ENCODE measurements at regions not wholly inside any gene's neighbourhood (a gene's known extent, or its start where the extent isn't known, plus 50 kb on each side); places are given as distances from the start of the nearest gene placed in this dataset.
"Not testable (repeated sequence)": the region's sequence is repeated elsewhere in the genome, so short reads cannot be mapped to it uniquely, and the experiment has no call there.

DNA sequence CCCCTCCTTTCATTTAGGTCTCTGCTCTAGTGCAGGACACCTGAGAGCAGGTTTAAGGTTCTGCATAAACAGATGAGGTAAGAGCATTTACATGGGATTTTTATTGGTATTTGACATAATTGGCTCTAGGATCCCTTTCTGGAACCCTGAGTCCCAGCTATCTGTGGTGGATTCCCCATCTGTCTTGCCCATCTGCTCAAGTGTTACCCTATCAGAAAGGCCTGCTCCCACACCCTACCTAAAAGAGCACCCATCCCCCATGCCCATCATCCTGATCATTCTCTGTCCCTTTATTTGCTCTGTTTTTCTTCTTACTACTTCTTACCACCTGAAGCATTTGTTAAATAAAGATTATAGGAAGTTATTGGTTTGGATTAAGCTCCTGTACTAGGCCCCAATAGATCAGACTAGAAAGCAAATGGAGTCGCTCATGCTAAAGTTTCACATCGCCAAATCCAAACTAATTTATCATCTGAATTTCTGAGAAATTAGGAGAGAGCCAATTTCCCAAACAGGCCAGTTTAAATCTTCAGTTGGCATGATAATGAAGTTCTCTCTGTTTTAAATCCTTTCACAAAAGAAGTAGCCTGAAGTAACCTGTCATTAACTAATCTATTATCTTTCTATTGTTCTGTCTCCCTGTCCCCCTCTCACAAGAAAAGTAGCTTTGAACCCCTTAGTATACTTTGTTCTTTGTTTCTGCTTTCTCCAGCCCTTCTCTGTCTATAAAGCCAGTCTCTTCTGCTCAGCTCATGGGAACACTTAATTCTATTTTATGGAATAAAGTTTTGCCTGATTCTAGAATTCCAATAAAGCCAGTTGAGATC, 178.6 kb downstream of the ZNF674 start:
- DNase-seq (ENCODE audit: low spot score): no peak

DNA sequence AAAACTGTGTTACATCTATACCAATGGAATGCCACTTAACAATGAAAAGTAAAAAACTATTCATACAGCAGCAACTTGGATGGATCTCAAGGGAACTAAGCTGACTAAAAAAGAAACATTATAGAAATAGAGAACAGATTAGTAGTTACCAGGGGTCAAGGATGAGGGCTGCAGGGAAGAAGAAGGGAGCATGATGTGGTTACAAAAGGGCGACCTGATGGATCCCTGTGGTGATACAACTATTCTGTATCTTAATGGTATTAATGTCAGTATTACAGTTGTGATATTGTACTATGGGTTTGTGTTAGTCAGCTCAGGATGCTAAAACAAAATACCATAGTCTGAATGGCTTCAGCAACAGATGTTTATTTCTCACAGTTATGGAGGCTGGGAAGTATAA, 190.7 kb downstream of the ZNF674 start:
- DNase-seq (ENCODE audit: low spot score): no peak

DNA sequence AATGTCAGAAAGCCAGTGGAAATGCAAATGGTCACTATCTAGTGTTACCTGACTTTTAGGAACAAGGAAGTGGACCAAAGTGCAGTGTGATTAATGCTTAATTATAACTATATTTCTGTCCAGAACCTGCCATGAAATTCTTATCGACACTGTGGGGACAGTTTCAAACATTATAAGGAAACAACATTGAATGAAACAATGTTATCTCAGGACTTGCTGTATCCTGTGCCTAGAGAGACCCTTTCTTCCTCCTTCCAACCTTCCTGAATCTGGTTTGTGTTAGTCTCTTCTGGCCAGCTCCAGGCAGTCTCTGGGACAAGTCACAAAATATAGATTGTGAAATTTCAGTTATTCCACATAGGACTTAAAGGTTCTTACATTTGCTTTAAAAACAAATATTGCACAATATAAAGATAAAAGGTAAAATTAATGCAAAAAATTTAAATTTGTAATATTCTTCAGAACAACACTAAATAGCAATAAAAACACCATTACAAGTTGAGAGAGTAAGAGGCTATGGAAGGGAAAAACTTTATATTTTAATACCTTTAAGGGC, 203.4 kb downstream of the ZNF674 start:
- no peak for DNase-seq (ENCODE audit: low spot score)

DNA sequence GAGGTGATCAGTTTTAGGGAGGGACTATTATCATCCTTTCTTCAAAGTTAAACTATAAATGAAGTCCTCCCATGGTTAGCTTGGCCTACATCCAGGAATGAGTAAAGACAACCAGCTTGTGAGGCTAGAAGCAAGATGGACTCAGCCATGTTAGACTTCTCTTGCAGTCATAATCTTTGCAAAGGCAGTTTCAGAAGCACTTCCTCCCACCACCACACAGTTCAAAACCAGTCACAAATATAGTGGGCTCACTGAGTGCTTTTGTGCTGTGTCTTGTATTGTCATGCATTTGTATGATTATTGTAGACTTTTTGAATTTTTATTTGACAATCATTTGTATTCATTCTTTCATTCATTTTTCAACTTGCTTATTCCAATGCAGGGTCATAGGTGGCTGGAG, 204.5 kb downstream of the ZNF674 start:
- DNase-seq (ENCODE audit: low spot score): no peak

DNA sequence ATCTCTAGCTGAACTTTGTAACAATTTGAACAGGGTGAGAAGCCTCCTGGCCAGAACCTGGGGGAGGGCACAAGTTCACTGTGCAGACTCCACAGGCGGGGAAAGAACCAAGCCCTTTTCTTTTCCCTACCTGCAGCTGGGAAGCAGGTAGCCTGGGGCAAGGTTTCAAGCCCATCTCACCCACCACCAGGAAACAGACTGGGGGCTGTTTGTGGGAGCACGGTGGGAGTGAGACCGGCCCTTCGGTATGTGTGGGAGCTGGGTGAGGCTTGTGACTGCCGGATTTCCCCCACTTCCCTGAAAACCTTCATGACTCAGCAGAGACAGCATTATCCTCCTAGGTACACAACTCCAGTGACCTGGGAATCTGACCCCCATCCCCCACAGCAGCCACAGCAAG, 211.7 kb downstream of the ZNF674 start:
- DNase-seq (ENCODE audit: low spot score): no peak

DNA sequence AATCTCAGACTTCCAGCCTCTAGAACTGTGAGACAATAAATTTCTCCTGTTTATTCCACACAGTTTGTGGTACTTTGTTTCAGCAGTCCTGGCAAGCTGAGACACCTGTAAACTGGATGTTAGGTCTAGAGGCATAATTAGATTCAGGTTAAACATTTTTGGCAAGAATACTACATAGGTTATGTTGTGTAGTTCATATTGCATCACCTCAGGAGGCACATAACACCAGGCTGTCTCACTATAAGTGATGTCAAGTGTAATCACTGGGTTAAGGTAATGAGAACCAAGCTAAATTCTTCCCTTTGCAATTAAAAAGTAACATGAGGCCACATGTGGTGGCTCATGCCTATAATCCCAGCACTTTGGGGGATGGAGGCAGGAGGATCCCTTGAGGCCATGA, 214.2 kb downstream of the ZNF674 start:
- DNase-seq (ENCODE audit: low spot score): no peak

DNA sequence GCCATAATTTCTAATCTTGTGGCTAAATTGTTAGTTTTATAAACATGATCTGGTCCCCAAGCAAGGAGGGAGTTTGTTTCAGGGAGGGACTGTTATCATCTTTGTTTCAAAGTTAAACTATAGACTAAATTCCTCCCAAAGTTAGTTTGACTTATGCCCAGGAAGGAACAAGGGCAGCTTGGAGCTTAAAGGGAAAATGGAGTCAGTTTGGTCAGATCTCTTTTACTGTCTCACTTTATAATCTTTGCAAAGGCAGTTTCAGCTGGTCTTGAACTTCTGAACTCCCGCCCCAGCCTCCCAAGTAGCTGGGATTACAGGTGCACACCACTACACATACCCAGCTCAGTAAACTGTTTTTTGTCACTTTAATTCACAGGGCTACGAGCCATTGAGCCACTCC, 214.7 kb downstream of the ZNF674 start:
- DNase-seq (ENCODE audit: low spot score): no peak

DNA sequence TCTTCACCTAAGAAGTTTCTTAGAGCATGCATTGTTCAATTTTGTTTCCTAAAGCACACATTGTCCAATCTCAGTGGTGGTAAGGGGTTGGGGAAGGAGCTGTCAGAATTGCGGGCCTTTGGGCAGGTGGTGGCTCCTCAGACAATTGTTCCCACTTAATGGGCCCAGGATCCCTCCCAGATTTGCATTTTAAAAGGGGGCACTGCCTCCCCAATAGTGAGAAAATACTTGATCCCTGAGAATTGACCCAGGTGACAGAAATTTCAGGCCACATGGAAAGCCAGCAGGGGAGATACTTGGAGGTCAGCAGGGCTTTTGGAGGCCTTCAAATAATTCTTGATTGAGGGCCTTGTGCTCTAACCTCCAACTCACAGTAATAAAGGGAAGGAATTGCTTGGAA, 217.1 kb downstream of the ZNF674 start:
- DNase-seq (ENCODE audit: low spot score): no peak

DNA sequence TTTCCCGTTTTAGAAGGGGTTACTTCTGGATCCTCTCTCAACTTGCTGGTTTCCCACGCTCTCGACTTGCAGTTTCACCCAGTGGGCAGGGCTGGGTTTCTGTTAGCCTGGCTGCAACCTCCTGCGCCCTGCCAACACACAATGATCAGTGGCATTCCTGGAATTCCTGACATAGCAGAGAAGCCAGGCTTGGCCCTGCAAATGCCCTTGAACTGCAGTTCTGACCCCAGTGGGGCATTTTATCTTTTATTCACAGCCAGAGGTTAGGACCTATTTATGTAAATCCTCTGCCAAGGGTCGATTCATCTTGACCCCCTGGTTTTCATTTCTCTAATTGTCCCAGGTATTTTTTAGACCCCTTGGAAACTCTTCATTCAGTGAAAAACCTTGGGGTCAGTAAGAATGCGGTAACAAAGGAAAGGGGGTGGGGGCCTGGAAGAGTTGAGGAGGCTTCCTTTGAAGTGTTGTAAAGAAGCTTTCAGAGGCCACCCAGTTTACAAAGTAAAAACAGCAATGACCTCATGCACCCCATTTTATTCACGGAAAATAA, 217.6 kb downstream of the ZNF674 start:
- no peak for DNase-seq (ENCODE audit: low spot score)

DNA sequence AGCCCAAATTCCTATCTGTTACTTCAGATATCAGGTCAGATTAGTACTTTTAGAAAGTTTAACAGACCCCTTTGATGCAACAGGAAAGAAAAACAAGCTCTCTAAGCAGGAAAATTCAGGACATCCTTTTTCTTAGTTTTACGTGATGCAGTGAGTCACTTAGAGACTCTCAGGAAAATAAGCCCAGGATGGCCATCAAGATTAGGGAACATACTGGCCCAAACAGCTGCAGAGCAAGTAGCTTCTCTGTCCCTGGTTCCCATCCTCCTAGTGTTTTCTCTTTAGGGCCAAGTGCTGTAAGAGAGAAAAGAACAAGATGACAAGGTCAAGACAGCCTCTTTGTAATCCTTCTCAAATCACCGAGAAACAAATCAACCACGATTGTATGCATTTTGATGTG, 219.1 kb downstream of the ZNF674 start:
- DNase-seq (ENCODE audit: low spot score): no peak

DNA sequence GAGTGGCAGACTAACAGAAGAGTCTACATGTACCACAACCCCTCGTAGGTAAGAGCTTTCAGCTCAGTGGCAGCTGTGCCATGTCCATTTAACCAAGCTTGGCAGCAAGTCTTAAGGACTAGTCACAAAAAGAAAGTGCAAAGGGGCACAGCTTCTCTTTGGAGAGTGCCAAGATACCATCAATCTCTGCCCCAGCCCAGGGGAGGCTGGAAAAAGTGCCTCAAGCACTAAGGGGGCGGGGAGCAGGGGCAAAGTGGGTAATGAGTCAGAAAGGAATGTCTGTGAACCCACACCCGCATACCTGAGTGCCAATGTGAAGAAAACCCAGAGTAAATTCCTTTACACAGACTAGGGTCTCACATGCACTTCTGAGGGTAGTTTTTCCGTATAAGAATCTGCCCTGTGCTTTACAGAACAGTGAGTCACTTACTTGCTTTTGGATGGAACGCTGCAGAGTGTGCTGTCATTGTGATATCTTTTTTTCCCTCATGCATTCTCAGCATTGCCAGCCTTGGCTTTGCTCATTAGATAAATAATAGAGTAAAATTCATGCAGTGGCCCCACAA, 219.8 kb downstream of the ZNF674 start:
- no peak for DNase-seq (ENCODE audit: low spot score)

DNA sequence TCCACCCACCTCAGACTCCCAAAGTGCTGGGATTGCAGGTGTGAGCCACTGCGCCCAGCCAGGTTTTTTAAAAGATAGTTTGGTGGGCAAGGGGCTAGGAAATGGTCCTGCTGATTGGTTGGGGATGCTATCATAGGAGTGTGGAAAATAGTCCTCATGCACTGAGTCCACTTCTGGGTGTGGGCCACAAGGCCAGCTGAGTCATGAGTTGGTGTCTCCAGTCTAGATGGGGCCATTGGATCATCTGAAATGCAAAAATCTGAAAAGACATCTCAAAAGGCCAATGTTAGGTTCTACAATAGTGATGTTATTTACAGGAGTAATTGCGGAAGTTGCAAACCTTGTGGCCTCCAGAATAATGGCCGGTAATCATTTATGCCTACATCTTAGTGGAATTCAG, 221.1 kb downstream of the ZNF674 start:
- no peak for DNase-seq (ENCODE audit: low spot score)

DNA sequence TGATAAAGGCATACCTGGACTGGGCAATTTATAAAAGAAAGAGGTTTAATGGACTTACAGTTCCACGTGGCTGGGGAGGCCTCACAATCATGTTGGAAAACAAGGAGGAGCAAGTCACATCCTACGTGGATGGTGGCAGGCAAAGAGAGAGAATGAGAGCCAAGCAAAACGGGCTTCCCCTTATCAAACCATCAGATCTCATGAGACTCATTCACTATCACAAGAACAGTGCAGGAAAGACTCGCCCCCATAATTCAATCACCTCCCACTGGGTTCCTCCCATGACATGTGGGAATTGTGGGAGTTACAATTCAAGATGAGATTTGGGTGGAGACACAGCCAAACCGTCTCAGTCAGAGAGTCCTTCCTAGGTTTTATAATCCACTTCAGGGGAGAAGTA, 222.3 kb downstream of the ZNF674 start:
- DNase-seq (ENCODE audit: low spot score): not testable (repeated sequence)

DNA sequence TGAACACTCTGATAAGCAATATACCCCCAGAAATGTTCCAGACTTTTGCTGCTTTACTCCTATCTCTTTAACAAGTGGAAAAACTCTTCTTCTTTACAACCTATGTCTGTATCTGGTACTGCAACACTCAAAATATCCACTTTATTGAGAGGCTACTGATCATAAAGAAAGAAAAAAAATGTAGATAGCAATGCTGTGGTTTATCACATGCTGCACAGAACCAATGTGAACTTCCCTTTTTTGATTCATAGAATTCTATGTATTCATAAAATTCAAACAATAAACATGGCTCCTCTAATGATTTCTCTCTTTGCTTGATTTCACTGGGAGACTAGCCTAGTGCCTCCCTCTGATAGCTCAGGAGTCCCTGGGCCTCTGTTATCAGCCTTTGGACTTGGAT, 223.5 kb downstream of the ZNF674 start:
- DNase-seq (ENCODE audit: low spot score): no peak

DNA sequence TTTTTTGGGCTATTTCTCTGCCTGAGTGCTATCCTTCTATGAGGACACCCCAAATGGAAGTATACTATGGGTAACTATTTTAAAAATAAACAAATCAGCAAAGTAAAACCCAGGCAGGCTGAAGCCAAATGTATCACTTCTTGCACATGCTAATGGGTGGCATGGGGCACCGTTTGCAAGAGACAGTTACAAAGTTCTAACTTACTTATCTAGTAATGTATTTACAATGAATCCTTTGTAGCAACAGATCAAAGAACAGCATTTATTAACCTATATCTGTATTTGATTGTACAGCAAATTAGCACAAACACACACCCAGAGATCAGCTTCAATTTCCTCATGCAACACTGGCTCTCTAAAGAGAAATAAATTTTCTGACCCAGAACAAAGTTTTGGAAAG, 225.5 kb downstream of the ZNF674 start:
- DNase-seq (ENCODE audit: low spot score): no peak

DNA sequence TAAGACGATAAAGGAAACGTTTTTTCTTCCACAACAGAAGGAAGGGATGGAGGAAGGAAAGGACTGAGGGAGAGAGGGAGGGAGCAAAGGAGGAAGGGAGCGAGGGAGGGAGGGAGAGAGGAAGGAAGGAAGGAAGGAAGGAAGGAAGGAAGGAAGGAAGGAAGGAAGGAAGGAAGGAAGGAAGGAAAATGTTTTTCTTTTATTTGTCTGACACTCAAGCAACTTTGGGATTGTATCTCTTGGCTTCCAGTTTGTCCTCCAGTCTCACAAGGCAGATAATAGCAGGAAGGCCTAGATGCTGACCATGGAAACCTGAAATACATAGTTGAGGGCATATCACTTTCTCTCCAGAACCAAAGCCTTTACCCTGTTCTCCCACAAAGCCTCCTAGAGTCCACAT, 226.7 kb downstream of the ZNF674 start:
- no peak for DNase-seq (ENCODE audit: low spot score)

DNA sequence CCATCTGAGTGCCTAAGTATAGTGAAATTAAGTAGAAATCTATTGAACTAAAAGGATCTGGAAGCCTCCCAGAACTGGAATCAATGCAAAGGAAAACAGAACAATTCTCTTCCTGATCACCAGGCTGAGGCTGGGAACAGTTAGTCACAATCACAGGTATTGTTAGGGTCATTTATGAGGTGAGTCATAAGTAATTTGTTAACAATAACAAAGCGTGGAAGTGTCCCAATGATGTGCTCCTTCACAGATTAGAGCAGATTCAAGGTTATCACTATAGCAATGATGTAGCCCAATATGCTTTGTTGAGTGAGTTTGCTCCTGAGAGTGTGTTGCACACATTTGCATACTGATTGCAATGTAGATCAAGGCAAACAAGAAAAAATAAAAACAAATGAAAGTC, 228.1 kb downstream of the ZNF674 start:
- no peak for DNase-seq (ENCODE audit: low spot score)

DNA sequence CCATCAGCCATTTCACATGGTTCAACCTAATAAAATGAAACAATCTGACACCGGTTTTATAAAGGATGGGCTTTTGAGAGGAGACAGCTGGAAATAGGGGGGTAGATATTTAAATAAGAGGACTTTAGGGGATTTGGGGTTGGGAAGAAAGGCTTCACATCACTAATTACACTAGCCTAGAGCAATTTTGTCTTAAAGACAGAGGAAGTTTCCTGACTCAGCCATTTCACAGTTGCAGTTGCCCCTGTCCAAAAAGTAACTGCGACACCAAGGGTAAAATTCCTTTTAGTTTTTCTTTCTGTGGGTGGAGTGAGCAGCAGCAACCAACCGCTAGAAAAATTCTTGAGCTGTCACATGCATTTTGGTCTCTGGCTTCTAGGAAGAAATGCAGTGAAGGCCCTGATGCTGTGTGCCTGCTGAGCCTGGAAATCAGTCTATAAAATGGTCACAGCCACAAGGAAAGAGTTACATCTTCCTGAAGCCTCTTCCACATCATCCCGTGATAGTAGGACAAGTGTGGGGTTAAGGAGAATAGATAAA, 233.6 kb downstream of the ZNF674 start:
- no peak for DNase-seq (ENCODE audit: low spot score)

DNA sequence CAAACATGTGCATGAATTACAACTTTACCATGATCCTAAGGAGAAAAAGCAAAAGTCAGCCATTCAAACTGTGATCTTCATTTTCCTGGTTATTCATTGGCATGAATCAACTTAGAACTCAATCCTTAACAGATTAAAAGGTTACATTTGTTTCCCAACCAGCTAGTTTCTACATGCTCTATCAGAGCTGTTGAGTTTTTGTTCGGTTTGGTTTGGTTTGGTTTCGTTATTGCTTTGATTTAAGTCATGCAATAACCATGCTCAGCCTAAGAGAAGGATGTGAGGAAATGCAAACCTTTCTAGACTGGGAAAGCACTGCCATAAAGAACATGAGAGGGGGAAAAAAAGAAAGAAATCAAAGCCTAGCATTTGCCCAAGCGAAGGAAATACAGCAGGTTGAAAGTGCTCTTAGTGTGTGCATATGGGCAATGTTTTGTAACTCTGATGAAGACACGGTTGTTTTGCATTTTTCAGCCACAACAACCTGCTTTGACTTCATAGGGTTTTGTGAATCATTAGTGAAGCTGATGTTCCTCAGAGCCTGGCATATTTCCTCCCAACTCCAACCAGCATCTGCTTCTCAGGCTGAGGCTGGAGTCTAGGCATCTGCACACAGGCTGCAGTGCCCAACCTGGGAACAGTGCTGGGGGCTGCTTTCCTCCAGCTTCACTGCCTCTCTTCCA, 234.3 kb downstream of the ZNF674 start:
- no peak for DNase-seq (ENCODE audit: low spot score)

DNA sequence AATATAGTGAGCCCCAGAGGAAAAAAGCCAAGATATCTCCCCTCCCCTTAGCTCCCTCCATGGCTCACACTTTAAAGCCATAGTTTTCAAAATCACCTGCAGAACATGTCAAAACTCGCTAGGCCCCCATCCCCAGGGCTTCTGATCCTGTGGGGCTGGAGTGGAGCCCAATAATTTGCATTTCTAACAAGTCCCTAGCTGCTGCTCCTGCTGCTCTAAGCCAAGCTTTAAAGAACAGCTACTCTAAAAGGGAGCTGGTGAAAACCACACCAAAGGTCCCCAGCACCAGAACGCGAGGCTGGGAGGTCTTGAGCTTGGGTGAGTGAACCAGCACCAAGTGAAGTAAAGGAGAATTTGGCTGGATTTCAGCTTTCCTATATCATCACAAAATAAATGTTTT, 237.1 kb downstream of the ZNF674 start:
- no peak for DNase-seq (ENCODE audit: low spot score)

DNA sequence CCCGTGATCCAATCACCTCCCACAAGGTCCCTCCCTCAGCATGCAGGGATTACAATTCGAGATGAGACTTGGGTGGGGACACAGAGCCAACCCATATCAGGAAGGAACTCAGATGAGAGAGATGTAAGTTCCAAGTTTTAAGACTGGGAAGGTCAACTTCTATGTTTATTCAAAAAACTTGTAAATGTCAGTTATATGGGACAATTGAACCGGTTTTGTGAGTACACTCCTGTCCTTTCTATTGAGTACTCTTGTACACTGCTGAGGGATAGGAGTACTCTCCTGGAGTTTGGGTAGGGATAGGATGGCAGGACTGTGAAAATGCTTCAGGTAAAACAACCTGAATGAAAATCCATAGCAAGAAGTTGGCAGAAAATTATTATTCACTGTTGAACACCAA, 239.1 kb downstream of the ZNF674 start:
- no peak for DNase-seq (ENCODE audit: low spot score)

DNA sequence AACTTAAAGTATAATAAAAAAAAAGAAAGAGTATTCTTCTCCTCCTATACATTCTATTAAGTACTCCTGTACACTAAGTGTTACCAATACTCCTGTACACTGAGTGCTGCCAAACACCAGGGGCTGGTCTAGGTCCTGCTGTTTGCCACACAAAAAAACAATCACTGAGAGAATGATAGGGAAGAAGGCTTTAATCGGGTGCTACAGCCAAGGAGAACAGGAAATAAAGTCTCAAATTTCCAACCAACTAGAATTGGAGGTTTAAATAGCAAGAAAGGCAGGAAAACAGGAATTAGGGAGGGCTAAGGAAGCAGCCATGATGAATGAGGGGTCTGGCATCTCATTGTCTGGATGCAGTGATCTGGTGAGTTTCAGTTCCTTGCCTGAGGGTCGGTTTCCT, 239.8 kb downstream of the ZNF674 start:
- no peak for DNase-seq (ENCODE audit: low spot score)

DNA sequence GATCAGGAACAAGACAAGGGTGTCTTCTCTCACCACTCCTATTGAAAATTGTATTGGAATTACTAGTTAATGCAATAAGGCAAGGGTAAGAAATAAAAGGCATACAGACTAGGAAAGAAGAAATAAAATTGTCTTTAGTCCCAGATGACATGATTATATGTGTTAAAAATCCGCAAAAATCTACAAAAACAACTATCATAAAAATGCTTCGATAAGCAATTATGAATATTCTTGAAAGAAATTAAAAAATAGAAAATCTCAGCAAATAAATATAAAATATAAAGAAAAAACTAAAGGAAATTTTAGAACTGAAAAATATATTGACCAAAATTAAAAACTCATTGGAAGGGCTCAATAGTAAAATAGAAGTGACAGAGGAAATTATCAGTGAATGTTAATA, 243.3 kb downstream of the ZNF674 start:
- no peak for DNase-seq (ENCODE audit: low spot score)
